Fibroblast of lung (primary cell): ENCODE measurements at regions not wholly inside any gene's neighbourhood (a gene's known extent, or its start where the extent isn't known, plus 50 kb on each side); places are given as distances from the start of the nearest gene placed in this dataset.

Source experiments
- DNase-seq, 2 donors: peaks; one replicate each; pipeline versions ENCODE4 v3.0.0 to v3.0.0-alpha.2; 2010; ENCODE audit warnings: low read depth in 2 of 2
- H2AFZ ChIP-seq: 2 replicates; pipeline ENCODE4 v1.5.1; 2012; ENCODE audit warnings: low read length, control low read depth, inconsistent platforms
- H3K27ac ChIP-seq: 2 replicates; pipeline ENCODE4 v1.5.1; 2011; ENCODE audit warnings: low read length, control low read depth; ENCODE audit not compliant: insufficient read depth
- H3K27me3 ChIP-seq: 2 replicates; pipeline ENCODE4 v1.5.1; 2011; ENCODE audit warnings: mild to moderate bottlenecking, low read length; ENCODE audit not compliant: control insufficient read depth, insufficient read depth
- H3K36me3 ChIP-seq: 2 replicates; pipeline ENCODE4 v1.5.1; 2011; ENCODE audit warnings: low read length; ENCODE audit not compliant: control insufficient read depth, insufficient read depth
- H3K4me1 ChIP-seq: 2 replicates; pipeline ENCODE4 v1.5.1; 2011; ENCODE audit warnings: low read length; ENCODE audit not compliant: control insufficient read depth, insufficient read depth; ENCODE audit errors: extremely low read depth
- H3K4me2 ChIP-seq: 2 replicates; pipeline ENCODE4 v1.5.1; 2011; ENCODE audit warnings: low read length, control low read depth; ENCODE audit not compliant: insufficient read depth; ENCODE audit errors: extremely low read depth
- H3K4me3 ChIP-seq, 4 experiments: fragments of 200-600 bp in 1 of 4; sonication (generic) in 1 of 4; replicated peaks in 1 of 4; 2 replicates each; pipeline ENCODE4 v1.5.1; 2011 to 2016; ENCODE audit warnings: low read length in 4 of 4, low read depth in 3 of 4, mild to moderate bottlenecking in 3 of 4, control low read depth in 2 of 4, inconsistent platforms in 1 of 4, mixed read lengths in 1 of 4; ENCODE audit not compliant: insufficient read depth in 1 of 4; ENCODE audit errors: control extremely low read depth in 1 of 4
- H3K79me2 ChIP-seq: 2 replicates; pipeline ENCODE4 v1.5.1; 2012; ENCODE audit warnings: mild to moderate bottlenecking, low read length, inconsistent platforms; ENCODE audit not compliant: control insufficient read depth, insufficient read depth
- H3K9ac ChIP-seq: 2 replicates; pipeline ENCODE4 v1.5.1; 2011; ENCODE audit warnings: mild to moderate bottlenecking, low read length, control low read depth; ENCODE audit not compliant: insufficient read depth
- H3K9me3 ChIP-seq: 2 replicates; pipeline ENCODE4 v1.5.1; 2012; ENCODE audit warnings: low read depth, low read length; ENCODE audit not compliant: control insufficient read depth, insufficient read depth
- H4K20me1 ChIP-seq: 2 replicates; pipeline ENCODE4 v1.5.1; 2011; ENCODE audit warnings: low read length; ENCODE audit not compliant: control insufficient read depth, insufficient read depth; ENCODE audit errors: extremely low read depth
- CTCF ChIP-seq, 2 donors: IDR thresholded peaks in 1 of 2; conservative IDR thresholded peaks in 1 of 2; 1 replicate in 1 of 2; 2 replicates in 1 of 2; pipeline ENCODE4 v1.5.1; 2011 to 2012; ENCODE audit warnings: low read length in 2 of 2, control low read depth in 1 of 2, inconsistent platforms in 1 of 2, low read depth in 1 of 2, mild to moderate bottlenecking in 1 of 2
- EZH2 ChIP-seq: IDR thresholded peaks from 2 replicates; pipeline ENCODE4 v1.5.1; 2012; ENCODE audit warnings: low read length, control low read depth, mild to moderate bottlenecking; ENCODE audit errors: missing control alignments

- Histone ChIP-seq H4K20me1 (no peaks in the 10 kb centered on the region), H3K9me3 (no peaks in the 10 kb centered on the region), H3K36me3 (no peaks in the 10 kb centered on the region), H3K4me1 (no peaks in the 10 kb centered on the region), H2AFZ (no peak overlapping the region), H3K4me3 (no peak overlapping the region), H3K27ac (no peak overlapping the region), H3K79me2 (no peaks in the 10 kb centered on the region), H3K27me3 (no peaks in the 10 kb centered on the region), H3K4me2 (no peak overlapping the region), H3K9ac (no peak overlapping the region)
- no peak for DNase-seq
- no peak for TF ChIP-seq CTCF (conservative IDR thresholded peaks at IDR 0.05 in 1 of 2, IDR thresholded peaks at IDR 0.05 in 1 of 2; ENCODE audit: low read depth in 1 of 2, low read length in 2 of 2)
- TF ChIP-seq EZH2 = no peak
Measured at GRCh38 chr14:27995691-27996090, 770.9 kb upstream of the FOXG1 start.

- Histone ChIP-seq H3K36me3 (no peaks in the 10 kb centered on the region), H3K27ac (no peak overlapping the region), H3K4me3 (no peak overlapping the region), H3K27me3 (no peaks in the 10 kb centered on the region), H3K79me2 (no peaks in the 10 kb centered on the region), H4K20me1 (no peaks in the 10 kb centered on the region), H3K9me3 (no peaks in the 10 kb centered on the region), H3K4me2 (no peak overlapping the region), H2AFZ (no peak overlapping the region), H3K9ac (no peak overlapping the region), H3K4me1 (no peaks in the 10 kb centered on the region)
- TF ChIP-seq CTCF (conservative IDR thresholded peaks at IDR 0.05 in 1 of 2, IDR thresholded peaks at IDR 0.05 in 1 of 2; ENCODE audit: low read depth in 1 of 2, low read length in 2 of 2) (no peak), EZH2 (no peak)
- DNase-seq = no peak
Measured at GRCh38 chr14:28001002-28001401, 765.6 kb upstream of the FOXG1 start.

GRCh38 chr14:28012629-28013415, 753.8 kb upstream of the FOXG1 start:
- DNase-seq = no peak
- H4K20me1 ChIP-seq = no peaks in the 10 kb centered on the region
- TF ChIP-seq EZH2 = no peak
- no peak for TF ChIP-seq CTCF (conservative IDR thresholded peaks at IDR 0.05 in 1 of 2, IDR thresholded peaks at IDR 0.05 in 1 of 2; ENCODE audit: low read depth in 1 of 2, low read length in 2 of 2)

More at GRCh38 chr14:28012629-28013415, 753.8 kb upstream of the FOXG1 start:
- H2AFZ ChIP-seq = no peak overlapping the region
- no peaks in the 10 kb centered on the region for H3K4me1 ChIP-seq
- no peaks in the 10 kb centered on the region for H3K36me3 ChIP-seq
- no peak overlapping the region for H3K27ac ChIP-seq
- no peaks in the 10 kb centered on the region for H3K27me3 ChIP-seq
- H3K4me2 ChIP-seq = no peak overlapping the region
- H3K79me2 ChIP-seq = no peaks in the 10 kb centered on the region
- no peak overlapping the region for H3K4me3 ChIP-seq
- no peak overlapping the region for H3K9ac ChIP-seq
- H3K9me3 ChIP-seq = no peaks in the 10 kb centered on the region
